ENCODE measurements at regions not wholly inside any gene's neighbourhood (a gene's known extent, or its start where the extent isn't known, plus 50 kb on each side); places are given as distances from the start of the nearest gene placed in this dataset.

DNA sequence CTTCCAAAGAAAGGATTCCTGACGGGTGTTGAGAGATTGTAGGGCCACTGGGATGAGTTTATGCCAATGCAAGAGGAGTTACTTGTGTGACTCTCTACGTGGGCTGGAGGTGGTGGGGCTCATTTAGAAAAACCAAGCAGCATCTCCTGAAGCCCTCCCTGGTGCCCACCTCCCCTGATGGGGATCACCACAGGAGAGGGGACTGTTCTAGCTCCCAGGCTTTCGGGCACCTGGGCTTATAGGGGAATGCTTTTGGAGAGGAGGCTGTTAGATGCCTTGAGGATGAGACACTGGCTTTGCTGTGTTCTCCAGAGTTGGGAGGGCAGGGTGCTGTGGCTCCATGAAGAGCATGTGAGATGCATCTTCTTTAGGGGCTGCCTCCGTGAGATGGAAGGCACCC lies 65.0 kb downstream of the IRX1 start:
- H3K4me3 ChIP-seq, result no peak overlapping the region
- no peaks in the 10 kb centered on the region for H3K9me3 ChIP-seq
- H3K4me1 ChIP-seq, result no peaks in the 10 kb centered on the region
- H3K27me3 ChIP-seq, result peaks cover 0 to 15% (median 0%) of the 10 kb centered on the region in 4 donors
- TF ChIP-seq EP300 (IDR thresholded peaks at IDR 0.05), result no peak
- no peak for TF ChIP-seq POLR2AphosphoS5 (IDR thresholded peaks at IDR 0.05)
- no peak for TF ChIP-seq POLR2A (IDR thresholded peaks at IDR 0.05; ENCODE audit: low read depth)
- TF ChIP-seq, protein P1, sequence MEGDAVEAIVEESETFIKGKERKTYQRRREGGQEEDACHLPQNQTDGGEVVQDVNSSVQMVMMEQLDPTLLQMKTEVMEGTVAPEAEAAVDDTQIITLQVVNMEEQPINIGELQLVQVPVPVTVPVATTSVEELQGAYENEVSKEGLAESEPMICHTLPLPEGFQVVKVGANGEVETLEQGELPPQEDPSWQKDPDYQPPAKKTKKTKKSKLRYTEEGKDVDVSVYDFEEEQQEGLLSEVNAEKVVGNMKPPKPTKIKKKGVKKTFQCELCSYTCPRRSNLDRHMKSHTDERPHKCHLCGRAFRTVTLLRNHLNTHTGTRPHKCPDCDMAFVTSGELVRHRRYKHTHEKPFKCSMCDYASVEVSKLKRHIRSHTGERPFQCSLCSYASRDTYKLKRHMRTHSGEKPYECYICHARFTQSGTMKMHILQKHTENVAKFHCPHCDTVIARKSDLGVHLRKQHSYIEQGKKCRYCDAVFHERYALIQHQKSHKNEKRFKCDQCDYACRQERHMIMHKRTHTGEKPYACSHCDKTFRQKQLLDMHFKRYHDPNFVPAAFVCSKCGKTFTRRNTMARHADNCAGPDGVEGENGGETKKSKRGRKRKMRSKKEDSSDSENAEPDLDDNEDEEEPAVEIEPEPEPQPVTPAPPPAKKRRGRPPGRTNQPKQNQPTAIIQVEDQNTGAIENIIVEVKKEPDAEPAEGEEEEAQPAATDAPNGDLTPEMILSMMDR (IDR thresholded peaks at IDR 0.05), result no peak
- no peaks in the 10 kb centered on the region for H3K36me3 ChIP-seq
- 86% methylated on average over 4 of the region's 4 CpGs for WGBS
- no peak overlapping the region for H3K27ac ChIP-seq (replicated peaks in 1 of 4)
- DNase-seq (ENCODE audit: extremely low spot score), result no peak
- intact Hi-C loops (cut with DNase I), result no loop called here

DNA sequence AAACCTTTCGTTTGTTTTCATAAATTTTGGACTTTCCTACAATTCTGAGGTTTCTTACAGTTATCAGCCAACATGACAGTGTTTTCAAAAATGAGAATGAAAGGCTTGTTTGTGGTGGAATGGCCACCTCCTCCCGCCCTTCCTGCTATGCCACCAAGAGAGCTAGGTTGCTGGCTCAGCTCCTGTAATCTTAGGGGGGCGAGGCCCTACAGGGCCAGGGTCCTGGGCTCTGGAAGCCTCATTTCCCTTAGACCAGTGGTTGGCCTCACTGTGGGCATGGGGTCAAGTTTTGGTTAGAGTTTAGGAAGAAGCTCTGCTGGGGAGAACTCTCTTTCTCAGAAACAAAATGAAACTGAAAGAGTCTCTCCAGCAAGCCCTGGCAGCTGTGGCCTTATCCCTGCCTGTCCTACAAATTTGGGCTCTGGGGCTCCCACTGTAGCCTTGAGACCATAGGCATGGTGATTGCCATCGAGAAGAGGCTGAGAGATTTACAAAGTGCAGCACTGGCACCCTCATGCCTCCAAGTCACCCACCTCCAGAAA lies 66.2 kb downstream of the IRX1 start:
- H3K4me3 ChIP-seq, result peak overlapping the region in 2 of 4 donors; percentile 7 to 15
- H3K36me3 ChIP-seq, result no peaks in the 10 kb centered on the region
- TF ChIP-seq POLR2A (IDR thresholded peaks at IDR 0.05; ENCODE audit: low read depth) (no peak), POLR2AphosphoS5 (IDR thresholded peaks at IDR 0.05) (no peak), EP300 (IDR thresholded peaks at IDR 0.05) (no peak)
- TF ChIP-seq, protein P1 (IDR thresholded peaks at IDR 0.05), result no peak
- DNase-seq (ENCODE audit: extremely low spot score), result no peak
- H3K9me3 ChIP-seq, result no peaks in the 10 kb centered on the region
- intact Hi-C loops (cut with DNase I), result no loop called here
- peaks cover 0 to 11% (median 0%) of the 10 kb centered on the region in 4 donors for H3K27me3 ChIP-seq
- H3K27ac ChIP-seq (replicated peaks in 1 of 4), result no peak overlapping the region
- no peaks in the 10 kb centered on the region for H3K4me1 ChIP-seq
- WGBS, result 71% methylated on average over 4 of the region's 4 CpGs

DNA sequence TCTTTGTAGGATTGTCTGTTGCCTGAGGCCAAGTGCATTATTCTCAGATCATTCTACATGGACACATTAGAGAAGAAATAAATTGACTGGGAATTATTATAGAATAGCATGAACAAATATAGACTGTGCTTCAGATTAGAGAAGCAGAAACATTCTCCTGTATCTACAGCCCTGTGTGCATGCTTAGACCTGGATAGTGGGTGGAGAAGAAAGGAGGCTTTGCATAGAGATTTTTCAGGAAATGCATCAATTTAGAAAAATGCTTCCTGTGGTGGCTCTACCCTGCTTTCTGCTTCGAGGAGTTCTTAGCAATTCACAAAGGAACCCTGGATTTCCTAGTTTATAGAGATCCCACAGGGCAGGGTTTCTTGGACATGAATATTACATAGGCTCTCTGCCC lies 66.7 kb downstream of the IRX1 start:
- Histone ChIP-seq H3K9me3 (no peaks in the 10 kb centered on the region), H3K27me3 (peaks cover 0 to 6% (median 0%) of the 10 kb centered on the region in 4 donors), H3K36me3 (no peaks in the 10 kb centered on the region), H3K27ac (replicated peaks in 1 of 4) (no peak overlapping the region), H3K4me1 (no peaks in the 10 kb centered on the region), H3K4me3 (no peak overlapping the region)
- intact Hi-C loops (cut with DNase I), result no loop called here
- WGBS, result 44% methylated on average over 1 of the region's 1 CpG
- no peak for TF ChIP-seq POLR2A (IDR thresholded peaks at IDR 0.05; ENCODE audit: low read depth)
- TF ChIP-seq, protein P1 (IDR thresholded peaks at IDR 0.05), result no peak
- no peak for TF ChIP-seq EP300 (IDR thresholded peaks at IDR 0.05)
- TF ChIP-seq POLR2AphosphoS5 (IDR thresholded peaks at IDR 0.05), result no peak
- no peak for DNase-seq (ENCODE audit: extremely low spot score)

DNA sequence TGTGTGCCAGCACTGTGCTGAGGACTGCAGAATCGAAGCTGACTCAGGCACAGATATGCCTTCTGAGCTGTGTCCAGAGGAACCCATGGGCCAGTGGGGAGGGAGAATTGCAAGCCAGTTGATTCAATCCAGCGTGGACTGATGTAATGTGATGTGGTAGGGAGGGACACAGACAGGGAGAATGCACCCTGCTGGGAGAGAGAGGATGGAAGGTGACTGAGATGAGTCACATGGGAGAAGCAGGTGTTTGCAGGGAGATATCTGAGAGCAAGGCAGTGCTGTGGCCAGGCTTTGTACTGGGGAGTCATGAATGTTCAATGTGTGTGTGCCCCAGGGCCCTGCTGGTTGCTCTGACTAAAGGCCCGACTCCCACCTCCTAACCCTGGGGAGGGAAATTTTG lies 75.7 kb downstream of the IRX1 start:
- DNase-seq (ENCODE audit: extremely low spot score), result no peak
- no peaks in the 10 kb centered on the region for H3K27me3 ChIP-seq
- H3K4me1 ChIP-seq, result no peaks in the 10 kb centered on the region
- TF ChIP-seq, protein P1 (IDR thresholded peaks at IDR 0.05), result no peak
- no peak for TF ChIP-seq EP300 (IDR thresholded peaks at IDR 0.05)
- H3K36me3 ChIP-seq, result no peaks in the 10 kb centered on the region
- WGBS, result 67% methylated on average over 2 of the region's 3 CpGs
- no peak overlapping the region for H3K4me3 ChIP-seq
- no peak overlapping the region for H3K27ac ChIP-seq (replicated peaks in 1 of 4)
- intact Hi-C loops (cut with DNase I), result no loop called here
- no peaks in the 10 kb centered on the region for H3K9me3 ChIP-seq

DNA sequence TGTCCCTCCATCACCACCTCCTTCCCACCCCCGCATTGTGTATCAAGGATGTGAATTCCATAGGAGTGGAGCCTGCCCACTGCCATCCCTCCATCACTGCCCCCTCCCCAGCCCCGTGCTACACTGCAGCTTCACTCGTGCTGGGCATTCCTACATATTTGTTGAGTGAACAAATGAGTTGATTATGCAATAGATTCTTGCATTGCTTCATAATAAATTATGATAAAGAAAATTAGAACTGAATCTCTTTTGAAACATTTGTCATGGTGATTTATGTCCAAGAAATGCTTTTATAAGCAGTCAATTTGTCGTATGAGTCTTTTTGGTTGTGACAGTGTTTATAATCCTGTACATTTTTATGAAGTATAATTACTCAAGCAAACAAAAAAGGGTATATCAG lies 83.2 kb downstream of the IRX1 start:
- H3K27me3 ChIP-seq, result peaks cover 0 to 18% (median 0%) of the 10 kb centered on the region in 4 donors
- no peak for DNase-seq (ENCODE audit: extremely low spot score)
- H3K27ac ChIP-seq (replicated peaks in 1 of 4), result no peak overlapping the region
- no peaks in the 10 kb centered on the region for H3K4me1 ChIP-seq
- no peaks in the 10 kb centered on the region for H3K36me3 ChIP-seq
- no peak overlapping the region for H3K4me3 ChIP-seq
- intact Hi-C loops (cut with DNase I), result no loop called here
- TF ChIP-seq POLR2A (IDR thresholded peaks at IDR 0.05; ENCODE audit: low read depth), result no peak
- TF ChIP-seq, protein P1 (IDR thresholded peaks at IDR 0.05), result no peak
- no peak for TF ChIP-seq POLR2AphosphoS5 (IDR thresholded peaks at IDR 0.05)
- no peak for TF ChIP-seq EP300 (IDR thresholded peaks at IDR 0.05)
- WGBS, result 66% methylated on average over 4 of the region's 4 CpGs
- H3K9me3 ChIP-seq, result no peaks in the 10 kb centered on the region
